ENCODE measurements at regions not wholly inside any gene's neighbourhood (a gene's known extent, or its start where the extent isn't known, plus 50 kb on each side); places are given as distances from the start of the nearest gene placed in this dataset.

DNA sequence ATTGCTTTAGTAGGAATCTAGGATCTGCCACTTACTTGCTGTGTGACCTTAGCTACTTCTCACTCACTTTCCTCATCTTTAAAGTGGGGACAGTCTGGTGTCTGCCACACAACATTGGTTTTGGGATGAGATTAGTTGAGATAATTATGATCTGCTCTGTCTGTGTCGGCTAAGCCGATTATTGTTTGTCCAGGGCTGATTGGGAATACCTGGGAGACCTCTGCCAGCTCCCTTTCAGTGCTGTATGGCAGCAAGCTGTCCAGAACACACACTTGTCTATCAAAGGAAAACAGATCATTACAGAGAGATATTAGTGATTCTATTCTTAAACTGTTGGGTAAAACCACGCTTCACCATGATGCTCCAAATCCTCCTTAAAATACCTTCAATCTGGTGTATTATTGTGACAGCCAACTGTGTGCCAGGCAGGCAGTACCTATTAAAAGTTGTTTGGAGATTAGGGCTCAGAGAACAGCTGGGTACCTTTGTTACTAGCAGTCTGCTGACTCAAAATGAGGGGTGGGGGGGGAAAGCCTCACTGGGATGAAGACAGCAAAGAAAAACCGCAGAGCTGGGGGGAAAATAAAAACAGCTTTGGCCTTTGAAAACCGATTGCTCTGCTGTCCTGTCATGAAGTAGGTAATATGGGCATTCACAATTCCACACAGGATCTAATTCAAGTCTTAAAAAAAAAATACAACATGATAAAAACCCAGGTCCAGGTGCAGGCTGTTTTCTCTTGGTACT lies 458.4 kb upstream of the C9orf72 start:
- Histone ChIP-seq H3K27ac (ENCODE audit: extremely low read length, insufficient read depth, low read length) (no peak overlapping the region), H4K20me1 (ENCODE audit: insufficient read depth, low read length) (no peaks in the 10 kb centered on the region), H3K4me1 (ENCODE audit: insufficient read depth, low read length) (no peaks in the 10 kb centered on the region), H3K4me2 (ENCODE audit: low read depth, low read length) (no peak overlapping the region), H3K9ac (ENCODE audit: insufficient read depth, low read depth, low read length) (no peak overlapping the region), H3K36me3 (replicated peaks in 1 of 2; ENCODE audit: control insufficient read depth in 1 of 2, insufficient read depth in 2 of 2, low read length in 2 of 2) (no peaks in the 10 kb centered on the region), H2AFZ (ENCODE audit: low read length) (no peak overlapping the region), H3K4me3 (replicated peaks in 1 of 3; ENCODE audit: insufficient read depth in 1 of 3, low read depth in 2 of 3, low read length in 3 of 3) (no peak overlapping the region), H3K79me2 (ENCODE audit: insufficient read depth, low read length) (no peaks in the 10 kb centered on the region), H3K9me3 (ENCODE audit: low read length) (no peaks in the 10 kb centered on the region), H3K27me3 (ENCODE audit: control insufficient read depth in 1 of 2, insufficient read depth in 2 of 2, low read length in 2 of 2) (no peaks in the 10 kb centered on the region)
- DNase-seq (ENCODE audit: low spot score) (no peak), ATAC-seq (no peak), FAIRE-seq (no peak)
- WGBS (ENCODE audit: low lambda C conversion rate): 4% methylated on average over 5 of the region's 5 CpGs
- ChIA-PET CTCF (ENCODE audit: low intra/inter-chr PET ratio, low total read pairs) (no interaction called here), POLR2A (no interaction called here)
- TF ChIP-seq ZBTB7B (CRISPR knock-in tag; IDR thresholded peaks at IDR 0.05) (no peak), ESRRA (CRISPR knock-in tag; IDR thresholded peaks at IDR 0.05; ENCODE audit: low read depth) (no peak), ONECUT2 (CRISPR knock-in tag; IDR thresholded peaks at IDR 0.05) (no peak), ARHGAP35 (CRISPR knock-in tag; IDR thresholded peaks at IDR 0.05; ENCODE audit: borderline replicate concordance) (no peak), AHR (CRISPR knock-in tag; IDR thresholded peaks at IDR 0.05) (no peak), SMARCC2 (IDR thresholded peaks at IDR 0.05) (no peak), EHMT2 (IDR thresholded peaks at IDR 0.05; ENCODE audit: borderline replicate concordance, low read depth, low read length) (no peak), CCAR2 (optimal IDR thresholded peaks at IDR 0.05; ENCODE audit: low read depth, low read length) (no peak), NRL (CRISPR knock-in tag; IDR thresholded peaks at IDR 0.05; ENCODE audit: borderline replicate concordance) (no peak), ZNF563 (CRISPR knock-in tag; IDR thresholded peaks at IDR 0.05) (no peak), ZNF431 (CRISPR knock-in tag; IDR thresholded peaks at IDR 0.05; ENCODE audit: borderline replicate concordance, low read depth) (no peak), ZSCAN12 (CRISPR knock-in tag; IDR thresholded peaks at IDR 0.05) (no peak), JUN (CRISPR knock-in tag; IDR thresholded peaks at IDR 0.05) (no peak), ZNF343 (CRISPR knock-in tag; IDR thresholded peaks at IDR 0.05) (no peak), HNRNPH1 (optimal IDR thresholded peaks at IDR 0.05; ENCODE audit: low read depth, low read length) (no peak), RFXANK (CRISPR knock-in tag; IDR thresholded peaks at IDR 0.05) (no peak)
- TF ChIP-seq, protein P1, sequence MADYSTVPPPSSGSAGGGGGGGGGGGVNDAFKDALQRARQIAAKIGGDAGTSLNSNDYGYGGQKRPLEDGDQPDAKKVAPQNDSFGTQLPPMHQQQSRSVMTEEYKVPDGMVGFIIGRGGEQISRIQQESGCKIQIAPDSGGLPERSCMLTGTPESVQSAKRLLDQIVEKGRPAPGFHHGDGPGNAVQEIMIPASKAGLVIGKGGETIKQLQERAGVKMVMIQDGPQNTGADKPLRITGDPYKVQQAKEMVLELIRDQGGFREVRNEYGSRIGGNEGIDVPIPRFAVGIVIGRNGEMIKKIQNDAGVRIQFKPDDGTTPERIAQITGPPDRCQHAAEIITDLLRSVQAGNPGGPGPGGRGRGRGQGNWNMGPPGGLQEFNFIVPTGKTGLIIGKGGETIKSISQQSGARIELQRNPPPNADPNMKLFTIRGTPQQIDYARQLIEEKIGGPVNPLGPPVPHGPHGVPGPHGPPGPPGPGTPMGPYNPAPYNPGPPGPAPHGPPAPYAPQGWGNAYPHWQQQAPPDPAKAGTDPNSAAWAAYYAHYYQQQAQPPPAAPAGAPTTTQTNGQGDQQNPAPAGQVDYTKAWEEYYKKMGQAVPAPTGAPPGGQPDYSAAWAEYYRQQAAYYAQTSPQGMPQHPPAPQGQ (CRISPR knock-in tag; IDR thresholded peaks at IDR 0.05; ENCODE audit: borderline replicate concordance): no peak
- TF ChIP-seq, protein P2, sequence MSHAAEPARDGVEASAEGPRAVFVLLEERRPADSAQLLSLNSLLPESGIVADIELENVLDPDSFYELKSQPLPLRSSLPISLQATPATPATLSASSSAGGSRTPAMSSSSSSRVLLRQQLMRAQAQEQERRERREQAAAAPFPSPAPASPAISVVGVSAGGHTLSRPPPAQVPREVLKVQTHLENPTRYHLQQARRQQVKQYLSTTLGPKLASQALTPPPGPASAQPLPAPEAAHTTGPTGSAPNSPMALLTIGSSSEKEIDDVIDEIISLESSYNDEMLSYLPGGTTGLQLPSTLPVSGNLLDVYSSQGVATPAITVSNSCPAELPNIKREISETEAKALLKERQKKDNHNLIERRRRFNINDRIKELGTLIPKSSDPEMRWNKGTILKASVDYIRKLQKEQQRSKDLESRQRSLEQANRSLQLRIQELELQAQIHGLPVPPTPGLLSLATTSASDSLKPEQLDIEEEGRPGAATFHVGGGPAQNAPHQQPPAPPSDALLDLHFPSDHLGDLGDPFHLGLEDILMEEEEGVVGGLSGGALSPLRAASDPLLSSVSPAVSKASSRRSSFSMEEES (CRISPR knock-in tag; IDR thresholded peaks at IDR 0.05): no peak
- TF ChIP-seq, protein P3, sequence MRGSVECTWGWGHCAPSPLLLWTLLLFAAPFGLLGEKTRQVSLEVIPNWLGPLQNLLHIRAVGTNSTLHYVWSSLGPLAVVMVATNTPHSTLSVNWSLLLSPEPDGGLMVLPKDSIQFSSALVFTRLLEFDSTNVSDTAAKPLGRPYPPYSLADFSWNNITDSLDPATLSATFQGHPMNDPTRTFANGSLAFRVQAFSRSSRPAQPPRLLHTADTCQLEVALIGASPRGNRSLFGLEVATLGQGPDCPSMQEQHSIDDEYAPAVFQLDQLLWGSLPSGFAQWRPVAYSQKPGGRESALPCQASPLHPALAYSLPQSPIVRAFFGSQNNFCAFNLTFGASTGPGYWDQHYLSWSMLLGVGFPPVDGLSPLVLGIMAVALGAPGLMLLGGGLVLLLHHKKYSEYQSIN (CRISPR knock-in tag; IDR thresholded peaks at IDR 0.05; ENCODE audit: borderline replicate concordance): no peak
- no TSS peak for BruUV-seq (replicated peaks)
- in situ Hi-C loops (cut with HindIII; ENCODE audit: extremely low pct_ligation_motif_present, low pct_unique_long_range_greater_than_20kb) (loop anchor here (25.0 kb wide), 1 partner anchor 106 kb away; no protein-coding TSS in a partner anchor), intact Hi-C loops (cut with micrococcal nuclease; ENCODE audit: unreplicated experiment) (no loop called here)
